HT1080 (cell line): ENCODE measurements at regions not wholly inside any gene's neighbourhood (a gene's known extent, or its start where the extent isn't known, plus 50 kb on each side); places are given as distances from the start of the nearest gene placed in this dataset.
A peak's percentile ranks its signal among the peaks of the same experiment; 100 is the strongest.

ENCODE experiments used
- DNase-seq: peaks from one replicate; pipeline ENCODE4 v3.0.0-alpha.2; 2015; ENCODE audit warnings: low read depth

DNA sequence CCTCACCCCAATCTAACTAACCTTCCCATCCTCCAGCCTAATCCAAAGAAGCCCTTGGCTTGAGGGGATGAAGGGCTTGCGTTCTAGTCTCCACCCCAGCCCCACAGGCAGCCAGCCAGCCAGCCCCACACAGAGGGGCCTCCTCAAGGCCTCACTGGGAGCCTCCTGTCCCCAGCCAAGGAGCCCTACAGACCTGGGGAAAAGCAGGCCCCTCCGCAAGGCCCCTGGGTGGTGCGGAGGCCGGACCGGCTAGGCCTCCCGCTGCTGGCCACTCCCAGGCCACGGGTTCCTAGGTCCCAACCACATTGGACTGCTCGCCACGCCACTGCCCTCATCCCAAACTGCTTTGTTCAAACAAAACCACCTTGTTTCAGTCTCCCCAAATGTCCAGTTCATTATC is 78.0 kb downstream of the ZIC5 start:
- DNase-seq = no peak

DNA sequence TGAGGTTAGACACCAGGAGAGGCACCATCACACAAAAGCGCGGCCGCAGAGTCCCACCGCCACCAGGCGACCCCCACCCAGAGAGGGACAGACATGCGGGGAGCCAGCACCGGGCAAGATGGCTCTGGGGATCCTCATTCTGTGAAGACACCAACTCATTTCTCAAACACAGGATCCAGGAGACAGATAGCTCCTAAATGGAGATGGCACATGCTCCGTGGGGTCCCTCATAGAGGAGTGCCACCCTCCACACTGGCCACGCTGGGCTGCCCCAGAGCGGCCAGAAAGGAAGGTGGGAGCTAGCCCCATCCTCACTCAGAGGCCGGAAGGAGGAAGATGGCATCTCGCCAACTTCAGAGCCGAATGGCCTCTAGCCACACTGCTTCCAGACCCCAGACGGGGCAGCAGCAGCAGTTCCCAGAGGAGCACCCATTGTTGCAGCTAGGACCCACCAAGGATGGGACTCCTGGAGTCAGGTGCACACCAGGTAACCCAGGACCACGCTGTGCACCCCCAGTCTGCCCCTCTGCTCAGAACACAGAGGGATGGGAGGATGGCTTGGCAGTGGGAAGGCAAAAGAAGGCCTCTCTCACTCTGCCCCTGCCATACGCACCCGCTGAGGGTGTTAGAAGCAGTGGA is 78.6 kb downstream of the ZIC5 start:
- no peak for DNase-seq

DNA sequence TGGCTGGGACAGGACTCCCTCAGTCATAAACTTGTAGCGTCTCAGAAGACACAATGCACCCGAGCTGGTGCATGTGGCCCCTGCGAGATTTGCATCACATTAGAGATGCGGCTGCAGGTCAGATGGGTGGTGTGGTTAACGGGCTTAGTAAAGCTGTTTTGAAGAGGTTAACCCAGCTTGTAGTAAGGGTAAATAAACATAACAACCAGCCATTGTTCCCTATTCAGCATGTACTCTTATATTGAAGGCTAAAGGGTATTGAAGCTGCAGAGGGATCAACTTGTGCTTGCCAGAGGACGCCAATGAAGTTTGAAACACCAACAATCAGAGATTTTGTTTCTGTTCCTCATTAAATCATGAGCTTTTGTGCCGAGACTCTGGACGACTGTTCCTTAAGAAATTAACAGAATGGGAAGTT is 79.4 kb downstream of the ZIC5 start:
- no peak for DNase-seq

DNA sequence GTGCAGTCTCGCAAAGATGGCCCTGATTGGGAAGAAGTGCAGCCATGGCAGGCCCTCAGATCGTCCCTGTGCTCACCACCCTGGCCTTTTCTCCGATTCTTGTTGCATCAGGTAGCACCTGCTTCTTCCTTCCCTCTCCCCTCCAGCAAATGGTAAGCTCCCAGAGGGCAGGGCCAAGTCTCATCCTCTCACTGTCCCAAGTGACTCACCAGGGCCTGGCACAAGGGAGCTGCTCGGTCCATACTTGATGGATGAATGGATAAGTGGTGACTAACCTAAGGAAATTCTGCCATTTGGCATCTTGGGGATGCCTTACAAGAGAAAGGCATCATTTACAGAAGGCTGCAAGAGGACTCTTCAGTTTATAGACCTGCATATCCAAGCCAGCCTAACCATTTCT is 84.9 kb downstream of the ZIC5 start:
- peak; percentile 50 for DNase-seq

DNA sequence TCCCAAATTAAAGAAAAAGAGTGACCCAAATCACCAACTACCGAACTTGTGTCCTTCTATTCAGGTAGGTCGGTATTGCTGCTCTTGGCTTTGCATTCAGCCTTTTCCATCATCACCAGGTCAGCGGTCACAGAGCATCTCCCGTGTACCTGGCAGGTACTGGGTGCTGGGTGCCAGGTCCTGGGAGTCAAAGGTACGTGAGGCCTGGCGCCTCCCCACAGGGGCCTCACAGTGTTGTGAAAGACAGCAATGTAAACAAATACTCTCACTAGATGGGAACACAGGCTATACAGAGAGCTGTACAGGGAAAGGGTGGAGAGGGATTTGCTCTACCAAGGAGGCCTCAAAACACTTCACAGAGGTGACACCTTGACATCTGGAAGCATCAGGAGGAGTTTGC is 86.7 kb downstream of the ZIC5 start:
- no peak for DNase-seq

DNA sequence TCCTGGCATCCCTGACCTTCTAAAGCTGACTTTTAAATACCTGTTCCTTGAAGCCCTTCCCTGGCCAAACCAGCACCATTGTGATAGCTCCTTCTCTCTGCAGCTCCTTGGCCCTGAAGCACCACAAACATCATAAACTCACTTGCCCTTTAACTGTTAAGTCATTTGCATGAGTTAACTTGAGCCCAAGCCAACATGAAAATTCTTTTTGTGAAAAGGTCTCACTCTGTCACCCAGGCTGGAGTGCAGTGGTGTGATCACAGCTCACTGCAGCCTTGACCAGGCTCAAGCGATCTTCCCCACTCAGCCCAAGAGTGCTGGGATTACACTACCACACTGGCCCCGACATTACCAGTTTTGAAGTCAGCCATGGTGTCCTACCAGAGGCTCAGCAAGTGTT is 87.8 kb downstream of the ZIC5 start:
- no peak for DNase-seq

DNA sequence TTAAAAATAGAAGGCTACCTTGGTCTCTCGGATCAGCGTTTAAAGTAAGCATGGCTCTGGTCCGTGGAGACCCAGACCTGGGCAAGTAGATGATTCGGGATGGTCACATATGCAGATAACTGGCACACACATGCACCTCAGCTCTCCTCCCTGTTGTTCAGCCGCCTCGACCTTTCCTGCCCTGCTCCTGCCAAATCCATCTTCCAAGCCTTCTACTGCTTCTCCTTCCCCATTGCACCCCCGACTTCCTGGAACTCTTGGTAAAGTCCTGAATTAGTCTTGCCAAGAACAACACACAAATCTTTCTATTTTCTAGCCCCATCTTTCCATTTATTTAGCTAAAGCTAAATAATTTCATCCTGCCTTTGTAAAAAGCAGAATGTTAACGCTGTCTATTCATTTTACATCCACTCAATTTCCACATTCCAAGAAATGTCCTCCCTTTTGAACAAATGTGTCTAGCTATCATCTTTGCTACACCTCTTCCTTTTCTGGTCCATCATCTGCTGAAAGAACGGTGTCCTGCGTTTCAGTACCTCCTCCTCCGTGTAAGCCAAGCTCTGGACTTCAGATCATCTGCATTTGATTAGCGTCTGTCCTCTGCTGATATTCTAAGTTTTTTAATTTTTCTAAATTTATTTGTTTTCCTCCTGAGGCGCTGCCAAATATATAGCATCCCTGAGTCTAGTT is 92.5 kb downstream of the ZIC5 start:
- DNase-seq = no peak

DNA sequence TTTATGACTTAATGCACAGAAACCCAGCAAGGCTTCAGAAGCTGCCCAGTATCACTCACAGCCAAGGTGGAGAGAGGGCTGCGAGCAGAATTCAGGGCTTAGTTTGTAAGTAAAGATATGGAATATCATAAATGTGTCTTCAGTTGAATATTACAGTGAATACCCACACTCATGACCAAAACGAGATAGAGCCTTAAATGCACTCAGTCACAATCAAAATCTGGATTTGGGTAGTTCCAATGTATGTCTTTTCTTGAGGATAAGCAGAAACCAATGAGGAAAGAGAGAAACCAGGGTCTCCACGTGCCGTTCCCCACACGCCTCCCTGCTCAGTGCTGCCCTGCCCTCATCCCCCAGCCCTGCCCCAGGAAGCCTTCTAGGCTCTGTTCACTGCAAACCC is 94.9 kb downstream of the ZIC5 start:
- DNase-seq = no peak

DNA sequence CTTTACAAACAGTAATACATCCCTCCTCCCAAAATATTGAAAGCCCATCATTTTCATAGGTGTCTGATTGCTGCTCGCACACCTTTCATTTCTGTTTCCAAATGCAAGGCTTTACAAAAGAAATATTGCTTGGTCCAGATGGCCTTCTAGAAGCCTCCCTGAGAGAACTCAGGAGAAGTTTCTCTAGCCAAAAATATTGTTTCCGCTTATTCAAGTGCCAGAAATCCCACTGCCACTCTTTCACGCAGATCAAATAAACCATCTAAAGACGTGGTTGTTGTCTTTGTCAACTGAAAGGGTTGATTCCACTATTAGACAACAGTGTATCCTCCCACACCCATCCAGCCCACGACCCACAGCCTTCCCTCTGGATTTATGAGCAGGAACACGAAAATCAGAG is 96.2 kb downstream of the ZIC5 start:
- no peak for DNase-seq

DNA sequence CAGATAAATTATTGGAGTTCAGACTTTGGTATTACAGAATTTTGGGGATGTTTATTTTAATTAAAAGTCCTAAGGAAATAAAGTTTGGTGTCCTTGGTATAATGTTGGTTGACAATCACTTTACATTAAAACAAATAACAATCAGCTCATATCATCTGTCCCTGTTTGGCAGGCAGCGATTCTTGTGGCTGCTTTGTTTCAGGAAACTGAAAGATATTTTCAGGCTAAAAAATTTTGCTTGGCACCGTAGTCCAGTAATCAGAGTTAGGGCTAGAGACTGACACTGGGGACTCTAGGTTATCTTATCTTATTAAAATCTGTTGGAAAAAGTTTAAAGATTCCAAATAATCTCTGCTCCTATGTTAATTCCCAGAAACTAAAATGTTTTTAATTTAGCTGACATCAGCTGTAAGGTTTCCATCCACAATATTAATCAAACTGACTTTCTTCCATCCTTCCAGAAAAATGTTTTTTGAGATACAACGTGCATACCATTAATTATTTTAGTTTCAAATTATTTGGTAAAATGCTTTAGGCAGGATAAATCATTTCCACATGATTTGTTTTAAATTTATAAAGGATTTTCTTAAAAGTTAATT is 97.6 kb downstream of the ZIC5 start:
- DNase-seq = no peak

DNA sequence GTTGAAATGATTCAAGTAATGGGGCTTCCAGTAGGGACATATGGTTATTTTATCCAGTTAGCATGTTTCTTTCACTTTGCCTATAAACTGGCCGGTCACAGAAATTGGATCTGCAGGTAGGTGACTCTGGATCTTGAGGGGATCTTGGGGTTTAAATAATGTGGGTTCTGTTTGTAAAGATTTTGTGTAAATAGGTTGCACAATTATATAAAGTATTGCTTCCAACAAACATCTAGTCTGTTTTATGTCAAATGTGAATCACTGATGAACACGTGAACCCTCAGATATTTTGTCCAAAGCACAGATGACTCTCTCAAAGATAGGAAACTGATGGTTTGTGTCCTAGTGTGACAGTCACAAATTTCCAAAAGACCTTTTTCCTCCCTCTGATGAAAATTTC is 98.4 kb downstream of the ZIC5 start:
- no peak for DNase-seq

DNA sequence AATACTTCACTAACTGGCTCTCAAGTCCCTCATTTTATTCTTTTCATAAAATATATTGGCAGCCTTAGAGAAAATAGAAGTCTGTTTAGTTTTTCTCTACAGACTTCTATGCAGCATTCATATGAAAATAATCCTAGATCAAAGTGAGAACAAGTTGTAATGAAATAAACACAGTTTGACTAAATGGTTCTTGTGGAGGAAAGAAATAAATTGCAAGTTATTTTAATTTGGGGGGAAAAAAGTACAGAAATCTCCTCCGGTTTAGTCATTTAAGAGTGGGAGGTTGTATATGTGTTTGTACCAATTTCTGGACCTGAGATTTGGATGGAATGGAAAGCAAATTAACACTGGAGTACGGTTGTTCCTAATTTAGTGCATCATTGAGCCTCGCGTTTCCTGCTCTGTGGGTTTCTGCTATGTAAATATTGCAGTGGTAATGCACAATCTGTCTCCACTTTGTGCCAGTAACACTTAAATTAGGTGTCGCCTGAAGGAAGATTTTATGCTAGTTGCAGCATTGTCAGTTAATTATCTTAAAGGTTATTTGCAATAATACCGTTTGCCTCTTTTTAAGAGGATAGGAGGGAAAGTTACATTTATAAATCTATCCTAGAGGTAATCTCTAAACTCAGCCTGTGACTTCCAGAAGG is 100.2 kb downstream of the ZIC5 start:
- DNase-seq = no peak

DNA sequence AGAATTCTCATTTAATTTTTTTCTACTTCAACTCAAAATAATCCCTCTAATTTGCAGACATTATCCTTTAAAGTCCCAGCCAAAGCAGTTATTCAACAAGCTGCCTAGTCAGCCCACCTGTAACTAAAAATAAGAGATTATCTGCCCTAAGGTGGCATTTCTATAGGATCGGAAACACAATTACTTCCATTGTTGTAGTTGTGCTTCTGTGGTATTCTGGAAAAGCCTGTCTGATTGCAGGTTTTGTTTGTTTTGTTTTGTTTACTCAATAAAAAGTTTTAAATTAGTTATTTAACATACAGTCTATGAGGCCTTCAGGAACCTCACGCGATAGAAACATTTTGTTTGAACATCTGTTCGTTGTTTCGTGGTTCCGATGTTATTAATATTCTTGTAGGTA is 101.0 kb downstream of the ZIC5 start:
- no peak for DNase-seq

DNA sequence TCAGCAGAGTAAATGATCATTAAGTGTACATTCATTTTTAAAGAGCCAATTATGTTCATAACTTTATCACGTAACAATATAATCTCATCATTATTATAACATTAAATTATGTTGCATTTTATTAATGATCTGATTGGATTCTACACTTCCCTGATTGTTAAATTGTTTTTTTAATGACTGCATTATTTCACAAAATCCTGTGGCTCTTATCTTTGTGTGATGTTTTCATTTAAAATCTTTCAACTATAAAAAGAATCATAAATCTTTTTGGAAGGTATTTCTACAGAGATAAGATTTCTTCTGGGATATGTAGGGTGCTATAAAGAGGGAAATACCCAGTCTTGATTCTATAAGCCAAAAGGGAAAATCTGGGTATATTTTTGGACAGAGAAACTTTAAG is 101.7 kb downstream of the ZIC5 start:
- no peak for DNase-seq

DNA sequence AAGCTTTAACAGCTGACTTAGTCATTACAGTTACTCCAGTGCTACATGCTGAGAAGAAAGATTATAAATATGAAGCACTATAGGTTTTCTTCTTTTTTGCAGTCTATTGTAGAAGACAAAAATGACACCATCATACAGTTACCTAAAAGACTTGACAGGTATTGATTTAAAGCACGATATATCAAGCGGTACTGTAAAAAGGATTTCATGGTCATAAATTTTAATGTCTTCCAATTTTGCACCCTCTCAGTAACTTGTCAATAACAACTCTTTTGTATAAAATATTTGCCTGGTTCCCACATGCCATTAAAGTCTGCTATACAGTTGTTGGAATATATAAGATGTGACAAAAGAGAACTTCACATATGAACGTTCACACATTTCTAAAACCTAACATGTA is 102.8 kb downstream of the ZIC5 start:
- no peak for DNase-seq

DNA sequence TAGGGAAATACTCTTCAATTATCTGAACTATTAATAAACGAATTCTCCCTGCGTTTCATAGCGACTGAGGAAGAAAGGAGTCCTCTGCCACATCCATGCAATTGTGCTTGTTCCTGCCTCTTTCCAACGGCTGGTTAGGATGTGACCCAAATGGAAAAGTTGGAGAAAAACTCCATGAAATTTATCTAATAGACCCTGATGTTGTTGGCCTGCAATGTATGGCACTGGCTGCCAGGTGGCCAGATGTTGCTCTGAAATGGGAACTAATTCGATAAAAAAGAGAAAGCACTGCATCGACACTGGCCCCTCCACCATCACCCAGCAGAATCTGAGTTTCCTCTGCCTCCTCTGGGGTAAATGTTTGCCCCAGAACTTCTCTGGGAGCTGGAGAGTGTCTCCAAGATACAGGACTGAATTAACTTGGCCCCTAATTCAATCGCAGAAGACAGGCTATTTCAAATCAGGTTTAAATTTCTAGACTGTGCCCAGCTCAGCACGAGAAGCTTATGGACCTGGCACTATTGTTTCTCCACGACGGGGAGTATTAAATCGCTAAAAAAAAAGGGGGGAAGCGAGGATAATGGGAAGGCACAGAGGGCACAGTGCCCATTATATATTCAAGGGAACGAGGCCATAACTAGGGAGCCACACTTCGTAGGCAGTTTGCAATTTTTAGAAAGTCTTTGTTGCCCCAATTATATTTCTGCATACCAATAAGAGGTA is 103.9 kb downstream of the ZIC5 start:
- DNase-seq = no peak

DNA sequence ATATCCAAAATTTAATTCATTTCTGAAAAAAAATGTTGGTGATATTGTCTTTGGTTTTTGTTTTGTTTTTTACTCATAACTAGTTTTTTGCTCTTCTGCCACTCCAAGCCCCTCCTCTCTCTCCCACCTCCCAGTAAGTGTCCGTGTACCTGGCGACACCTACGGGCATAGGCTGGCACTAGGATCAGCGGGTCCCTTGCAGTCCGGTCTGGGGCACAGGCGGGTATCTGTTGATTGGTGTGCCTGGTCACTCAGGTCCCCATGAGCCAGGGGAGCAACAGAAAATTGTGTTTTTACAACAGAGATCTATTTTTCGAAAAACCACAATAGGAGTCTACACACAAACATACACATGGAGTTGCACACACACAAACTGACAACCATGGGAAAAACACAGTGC is 104.8 kb downstream of the ZIC5 start:
- DNase-seq = no peak

DNA sequence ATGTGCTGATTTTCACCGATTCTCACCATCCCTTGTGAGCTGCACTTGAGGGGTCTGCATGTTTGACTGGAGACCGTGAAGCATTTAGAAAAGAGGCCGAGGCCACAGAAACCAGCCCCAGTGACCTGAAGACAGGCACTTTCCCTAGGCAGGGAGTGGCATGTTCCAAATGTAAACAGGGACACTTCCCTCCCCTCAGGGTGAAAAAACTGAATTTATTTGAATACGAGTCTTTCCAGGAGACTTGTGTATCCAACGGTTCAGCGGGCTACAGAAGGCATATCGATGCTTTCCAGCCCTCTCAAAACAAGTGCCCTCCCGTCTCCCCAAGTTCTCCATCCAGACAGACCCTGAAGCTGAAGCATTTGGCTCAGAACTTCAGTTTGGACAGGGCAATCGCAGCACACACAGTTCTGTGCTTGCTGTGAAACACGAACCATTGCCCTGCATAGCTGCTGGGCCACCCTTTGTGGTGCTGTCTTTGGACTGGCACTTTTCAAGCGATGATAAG is 106.1 kb downstream of the ZIC5 start:
- DNase-seq = no peak

DNA sequence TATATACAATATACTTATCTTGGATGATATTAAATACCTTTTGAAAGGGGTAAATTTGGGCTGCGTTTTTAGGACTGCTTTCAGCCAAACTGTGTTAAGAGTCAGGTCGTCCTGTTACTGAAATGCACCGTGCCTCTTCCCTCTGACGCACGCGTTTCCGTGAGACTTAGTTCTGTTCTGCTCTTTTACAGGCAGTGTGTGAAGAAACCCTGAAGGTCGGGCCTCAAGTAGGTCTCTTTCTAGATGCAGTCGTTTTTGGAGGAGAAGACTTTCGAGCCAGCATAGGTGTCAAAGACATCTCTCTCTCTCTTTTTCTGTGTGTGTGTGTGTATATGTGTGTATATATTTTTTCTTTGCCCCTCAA is 107.0 kb downstream of the ZIC5 start:
- DNase-seq = no peak

DNA sequence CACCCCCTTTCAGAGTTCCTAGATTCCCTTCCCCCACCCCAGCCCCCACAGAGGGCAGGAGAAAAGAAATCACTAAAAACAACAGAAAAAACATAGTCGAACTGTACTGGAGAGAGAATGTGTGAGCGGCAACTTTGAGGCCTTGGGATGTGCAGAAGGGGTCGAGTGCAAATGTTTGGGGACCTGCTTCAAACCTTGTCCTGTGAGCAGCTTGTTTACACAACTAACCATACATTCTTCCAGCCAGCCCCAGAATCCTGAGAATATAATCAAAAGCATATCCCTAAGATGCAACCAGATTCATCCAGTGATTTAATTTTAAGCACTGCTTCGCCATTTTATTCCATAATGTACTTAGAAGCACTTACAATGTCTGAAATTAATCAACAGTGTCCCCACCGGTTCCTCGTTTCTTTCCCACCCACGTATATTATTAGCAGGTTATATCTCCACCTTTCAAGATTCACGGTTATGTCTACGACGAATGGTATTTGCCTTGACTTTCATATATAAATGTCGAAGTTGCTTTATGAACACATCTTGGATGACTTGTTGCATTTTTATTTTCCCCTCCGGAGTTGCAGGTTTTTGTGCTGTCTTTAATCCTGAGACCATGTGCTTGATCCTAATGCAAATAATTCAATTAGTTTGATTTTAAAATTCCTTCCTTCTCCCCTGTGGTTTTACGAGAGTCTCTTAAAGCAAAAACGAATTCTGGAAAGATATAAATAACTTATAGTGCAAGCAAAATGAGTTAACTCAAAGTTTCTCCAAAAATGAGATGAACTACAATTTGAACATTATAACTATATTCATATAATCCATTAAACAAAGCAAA is 107.6 kb downstream of the ZIC5 start:
- DNase-seq = no peak

DNA sequence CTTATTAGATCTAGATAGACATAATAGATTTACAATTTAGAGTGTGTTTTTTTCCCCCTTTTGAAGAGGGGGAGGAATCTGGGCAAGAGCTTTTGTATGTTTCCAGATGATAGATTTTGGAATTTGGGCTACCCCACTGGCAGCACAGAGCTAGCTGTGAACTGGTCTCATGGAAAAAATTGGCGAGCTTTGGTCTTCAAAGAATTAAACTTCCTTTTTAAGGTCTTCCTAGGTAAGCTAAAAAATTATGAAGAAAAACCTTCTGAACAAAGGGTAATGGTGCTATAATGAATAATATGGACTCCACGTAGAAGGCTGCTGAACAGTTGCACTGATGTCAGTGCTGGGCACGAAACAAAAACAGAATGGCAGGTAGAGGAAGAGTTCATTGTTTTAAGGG is 109.3 kb downstream of the ZIC5 start:
- no peak for DNase-seq
